Activated CD8-positive, alpha-beta memory T cell treated with anti-CD3 and anti-CD28 coated beads for 4 hours (primary cell): ENCODE measurements at regions not wholly inside any gene's neighbourhood (a gene's known extent, or its start where the extent isn't known, plus 50 kb on each side); places are given as distances from the start of the nearest gene placed in this dataset.
"Not testable (repeated sequence)": the region's sequence is repeated elsewhere in the genome, so short reads cannot be mapped to it uniquely, and the experiment has no call there.

Experiments
- DNase-seq, 2 donors: peaks; one replicate each; pipeline ENCODE4 v3.0.0-alpha.2; 2020; ENCODE audit warnings: low read depth in 2 of 2

DNA sequence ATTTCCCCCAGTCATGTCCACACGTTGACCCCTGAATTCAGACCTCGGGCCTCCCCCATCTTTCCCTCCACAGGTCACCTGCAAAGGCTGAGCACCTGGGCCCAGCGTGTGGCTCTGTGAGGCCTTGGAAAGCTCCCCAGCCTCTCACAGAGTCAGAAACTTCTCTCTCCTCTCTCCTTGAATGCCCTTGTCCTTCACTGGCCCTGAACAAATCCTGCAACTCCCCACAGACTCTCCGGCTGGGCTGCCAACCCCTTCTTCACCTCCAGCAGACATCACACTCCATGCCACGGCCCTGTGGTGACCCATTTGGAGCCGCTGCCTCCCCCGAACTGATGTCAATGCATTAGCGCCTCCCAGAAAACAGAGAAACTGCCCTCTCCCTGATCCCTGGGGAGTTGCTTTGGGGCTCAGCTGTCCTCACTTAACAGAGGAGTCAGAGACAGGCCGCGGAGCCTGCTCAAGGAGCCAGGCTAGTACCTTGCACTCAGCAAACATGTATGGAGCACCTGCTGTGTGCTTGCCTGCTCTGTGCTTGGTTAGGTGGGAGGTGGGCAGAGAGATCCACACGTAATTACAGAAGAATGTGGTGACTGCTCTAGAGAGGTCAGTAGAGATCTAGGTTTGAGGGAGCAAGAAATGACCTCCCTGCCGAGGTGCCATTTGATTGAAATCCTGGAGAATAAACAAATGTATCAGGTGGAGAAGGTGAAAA lies 99.2 kb upstream of the PWP1 start:
- no peak for DNase-seq

GRCh38 chr12:107590413-107590812 lies 95.2 kb upstream of the PWP1 start:
- no peak for DNase-seq

- DNase-seq = no peak
Observed at GRCh38 chr12:107590814-107591375, 94.7 kb upstream of the PWP1 start.

DNA sequence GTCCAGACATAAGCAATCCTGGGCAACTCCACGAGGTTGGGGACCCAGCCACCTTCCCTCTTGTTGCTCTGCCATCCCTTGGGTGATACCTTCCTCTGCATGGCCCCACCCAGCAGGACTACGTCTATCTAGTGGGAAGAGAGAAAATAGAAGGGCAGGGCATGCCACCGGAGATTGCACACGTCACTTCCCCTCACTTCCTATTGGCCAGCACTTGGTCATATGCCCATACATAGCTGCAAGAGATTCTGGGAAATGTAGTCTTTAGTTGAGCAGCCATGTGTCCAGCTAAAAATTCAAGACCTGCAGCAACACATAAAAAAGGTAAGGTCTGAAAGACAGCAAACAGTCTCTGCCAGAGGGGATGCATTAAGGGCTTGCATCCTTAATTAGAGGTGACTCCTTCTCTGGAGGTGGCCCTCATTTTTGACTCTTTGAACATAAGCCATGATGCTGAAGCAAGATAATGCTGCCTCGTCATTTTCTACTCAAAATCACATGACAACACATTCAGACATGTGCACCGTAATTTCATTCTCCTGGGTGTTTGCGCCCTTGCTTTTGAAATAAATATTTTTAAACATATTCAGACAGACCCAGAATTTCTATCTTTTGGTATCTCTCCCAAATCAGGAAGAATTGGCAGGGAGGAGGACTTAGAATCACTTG lies 91.8 kb upstream of the PWP1 start:
- no peak for DNase-seq

- no peak for DNase-seq
Observed at GRCh38 chr12:107594995-107595394, 90.6 kb upstream of the PWP1 start.

DNA sequence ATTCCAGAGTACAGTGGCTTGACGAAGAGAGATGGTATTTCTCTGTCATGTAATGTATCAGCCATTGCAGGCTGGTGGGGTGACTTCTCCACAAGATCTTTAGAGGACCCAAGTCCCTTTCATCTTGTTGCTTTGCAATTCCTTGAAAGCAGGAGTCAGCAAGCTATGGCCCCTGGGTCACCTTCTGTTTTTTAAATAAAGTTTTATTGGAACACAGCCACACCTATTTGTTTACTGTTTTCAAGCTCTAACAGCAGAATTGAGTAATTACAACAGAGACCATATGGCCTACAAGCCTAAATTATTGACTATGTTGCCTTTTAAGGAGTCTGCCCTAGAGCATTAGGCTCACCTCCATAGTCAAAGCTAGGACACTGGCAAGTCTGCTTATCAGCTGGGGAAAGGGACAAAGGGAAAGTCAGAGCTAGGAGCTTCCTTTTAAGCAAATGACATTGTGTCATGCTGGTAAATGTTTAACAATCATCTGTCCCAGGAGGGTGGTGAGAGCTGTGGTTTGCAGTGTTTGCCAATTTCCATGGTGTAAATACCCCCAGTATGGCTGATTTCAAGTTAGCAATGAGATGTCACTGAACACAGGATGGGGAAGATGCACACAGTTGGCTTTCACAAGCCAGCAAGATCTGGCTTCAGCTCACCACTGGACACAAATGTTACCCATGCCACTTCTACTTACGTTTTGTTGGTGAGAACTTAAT lies 87.7 kb upstream of the PWP1 start:
- no peak for DNase-seq

- DNase-seq = no peak
Observed at GRCh38 chr12:107598906-107599305, 86.7 kb upstream of the PWP1 start.

GRCh38 chr12:107600581-107601144 lies 84.9 kb upstream of the PWP1 start:
- no peak for DNase-seq

DNA sequence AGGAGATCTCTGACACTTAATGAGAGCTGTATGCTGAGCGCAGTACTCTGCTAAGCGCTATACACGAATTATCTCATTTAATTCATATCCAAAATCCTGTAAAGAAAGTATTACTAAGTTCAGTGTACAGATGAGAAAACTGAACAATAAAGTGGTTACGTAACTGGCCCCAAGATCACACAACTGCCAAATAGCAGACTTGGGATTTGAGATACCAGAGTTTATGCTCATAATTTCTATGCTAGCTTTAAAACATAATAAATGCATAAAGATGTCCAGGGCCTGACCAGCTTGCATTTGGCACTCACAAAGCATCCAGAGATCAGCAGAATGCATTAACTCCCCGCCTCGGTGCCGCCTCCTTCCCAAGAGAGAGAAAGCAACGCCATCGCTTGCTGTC lies 83.2 kb upstream of the PWP1 start:
- no peak for DNase-seq

GRCh38 chr12:107605293-107605692 lies 80.3 kb upstream of the PWP1 start:
- no peak for DNase-seq

DNA sequence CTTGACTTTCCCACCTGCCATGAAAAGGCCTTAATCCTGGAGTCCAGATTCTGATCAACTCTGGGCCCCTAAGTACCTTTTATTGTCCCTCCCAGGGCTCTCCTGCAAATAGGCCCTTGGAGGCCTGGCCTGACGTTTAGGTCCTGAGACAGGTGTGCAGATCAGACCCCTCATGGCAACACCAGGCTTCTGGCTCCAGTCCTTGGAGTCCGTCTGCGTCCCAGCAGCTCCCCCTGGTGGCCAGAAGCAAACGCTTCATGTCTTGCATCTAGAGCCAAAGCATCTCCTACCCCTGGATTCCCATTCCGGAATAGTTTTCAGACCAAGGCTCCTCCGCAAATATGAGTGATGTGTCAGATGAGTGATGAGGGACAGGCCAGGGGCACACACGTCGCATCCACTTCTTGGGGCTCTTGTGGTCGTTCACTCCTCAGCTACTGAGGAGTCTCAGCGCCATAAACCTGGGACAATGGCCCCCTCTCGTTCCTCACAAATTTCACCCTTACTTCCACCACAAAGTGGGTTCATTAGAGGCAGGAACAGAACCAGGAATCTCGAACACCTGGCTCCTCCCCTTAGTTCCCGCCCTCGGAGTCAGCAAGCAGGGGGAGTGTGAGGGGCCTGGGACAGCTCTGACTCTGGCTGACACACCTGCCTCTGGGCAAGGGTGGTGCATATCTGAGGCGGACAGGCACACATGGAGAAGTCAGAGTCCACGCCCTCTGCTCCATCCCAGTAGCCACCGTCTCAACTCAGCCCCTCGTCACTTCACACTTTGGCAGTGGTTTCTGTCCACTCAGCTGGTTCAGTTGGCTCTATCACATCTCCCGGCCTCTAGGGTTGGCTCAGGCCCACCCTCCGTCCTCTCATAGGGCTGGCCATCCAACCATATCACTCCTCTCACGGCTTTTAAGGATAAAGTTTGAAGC lies 77.9 kb upstream of the PWP1 start:
- DNase-seq = peak; percentile 55 to 56

GRCh38 chr12:107608779-107609178 lies 76.8 kb upstream of the PWP1 start:
- DNase-seq = not testable (repeated sequence)

GRCh38 chr12:107610021-107610859 lies 75.4 kb upstream of the PWP1 start:
- DNase-seq = peak in 1 of 2 donors; percentile 1

DNA sequence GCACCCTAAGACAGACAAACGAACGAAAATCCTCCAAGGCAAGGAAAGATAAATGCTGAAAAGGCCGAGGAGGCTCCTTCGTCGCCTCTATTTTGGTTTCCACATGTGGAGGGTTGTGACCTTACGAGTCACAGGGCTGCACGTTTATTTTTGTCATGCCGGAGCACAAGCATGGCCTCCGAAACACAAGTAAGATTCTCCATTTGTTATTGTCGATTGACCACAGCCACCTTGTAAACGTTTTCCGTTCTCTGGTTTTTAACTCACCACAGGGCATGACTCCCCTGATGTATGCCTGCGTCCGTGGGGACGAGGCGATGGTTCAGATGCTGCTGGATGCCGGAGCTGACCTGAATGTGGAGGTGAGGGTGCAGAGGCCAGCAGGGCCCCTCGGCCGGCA lies 73.1 kb upstream of the PWP1 start:
- DNase-seq = no peak

- DNase-seq = no peak
Observed at GRCh38 chr12:107616941-107617340, 68.7 kb upstream of the PWP1 start.

- DNase-seq = no peak
Observed at GRCh38 chr12:107618106-107618505, 67.5 kb upstream of the PWP1 start.

GRCh38 chr12:107619831-107620230 lies 65.8 kb upstream of the PWP1 start:
- no peak for DNase-seq

DNA sequence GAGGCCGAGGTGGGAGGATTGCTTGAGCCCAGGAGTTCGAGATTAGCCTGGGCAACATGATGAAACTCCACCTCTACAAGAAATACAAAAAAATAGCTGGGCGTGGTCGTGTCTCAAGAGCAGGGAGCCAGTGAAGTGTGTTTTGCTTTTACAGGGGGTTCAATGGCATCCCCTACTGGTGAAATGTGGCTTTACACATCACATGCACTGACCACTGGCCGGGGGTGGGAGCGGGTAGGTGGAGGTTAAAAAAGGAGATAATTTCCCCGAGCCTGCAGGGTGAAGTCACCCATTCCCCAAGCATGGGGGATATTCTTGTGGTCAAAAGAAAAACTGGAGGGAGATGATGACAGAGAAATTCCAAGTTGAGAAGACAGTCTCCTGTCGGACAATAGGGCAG lies 63.6 kb upstream of the PWP1 start:
- no peak for DNase-seq

DNA sequence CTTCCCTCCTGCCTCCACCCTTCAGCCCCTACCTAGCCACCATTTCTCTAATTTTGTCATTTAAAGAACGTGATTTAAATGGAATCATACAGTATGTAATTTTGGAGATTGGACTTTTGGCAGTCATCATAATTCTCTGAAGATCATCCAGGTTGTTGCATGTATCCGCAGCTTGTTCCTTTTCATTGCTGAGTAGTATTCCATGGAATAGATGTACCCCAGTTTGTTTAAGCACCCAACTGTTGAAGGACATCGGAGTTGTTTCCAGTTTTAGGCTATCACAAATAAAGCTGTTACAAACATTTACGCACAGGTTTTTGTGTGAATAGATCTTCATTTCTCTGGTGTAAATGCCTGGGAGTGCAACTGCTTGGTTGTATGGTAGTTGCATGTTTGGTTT lies 61.1 kb upstream of the PWP1 start:
- no peak for DNase-seq

DNA sequence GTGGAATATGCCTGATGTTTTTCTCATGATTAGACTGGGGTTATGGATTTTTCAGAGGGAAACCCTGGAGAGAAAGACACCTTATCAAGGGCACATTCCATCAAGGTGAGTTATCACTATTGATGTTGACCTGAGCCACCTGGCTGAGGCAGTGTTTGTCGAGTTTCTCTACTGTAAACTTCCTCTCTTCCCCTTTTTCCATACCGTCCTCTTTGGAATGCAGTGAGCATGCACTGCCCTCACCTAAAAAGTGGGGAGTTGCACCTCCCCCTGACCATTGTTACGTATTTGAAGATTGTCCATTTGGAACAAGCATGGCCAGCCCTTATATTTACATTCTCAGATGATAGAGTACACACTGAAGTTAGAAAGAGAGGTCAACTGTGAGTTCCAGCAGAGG lies 53.9 kb upstream of the PWP1 start:
- DNase-seq = no peak
